HTR-8/SVneo (cell line): ENCODE measurements at regions not wholly inside any gene's neighbourhood (a gene's known extent, or its start where the extent isn't known, plus 50 kb on each side); places are given as distances from the start of the nearest gene placed in this dataset.
"Not testable (repeated sequence)": the region's sequence is repeated elsewhere in the genome, so short reads cannot be mapped to it uniquely, and the experiment has no call there.

Source experiments
- DNase-seq: peaks from one replicate; pipeline ENCODE4 v3.0.0; 2011; ENCODE audit warnings: low spot score, mixed read lengths; ENCODE audit not compliant: insufficient read length
- FAIRE-seq: peaks from 2 replicates; lab custom pipeline; 2011; peaks lifted over from hg19 to GRCh38; lab: Jason Lieb, UNC

GRCh38 chr3:75303741-75304140 lies 360.4 kb upstream of the FRG2C start:
- FAIRE-seq (no peak), DNase-seq (no peak)

- FAIRE-seq: no peak
Measured at GRCh38 chr3:75305901-75306300, 358.2 kb upstream of the FRG2C start.

GRCh38 chr3:75311306-75311705 lies 352.8 kb upstream of the FRG2C start:
- DNase-seq, FAIRE-seq: not testable (repeated sequence)

More at GRCh38 chr3:75305901-75306300, 358.2 kb upstream of the FRG2C start:
- DNase-seq: no peak

- not testable (repeated sequence) for DNase-seq, FAIRE-seq
Measured at GRCh38 chr3:75312469-75312868, 351.7 kb upstream of the FRG2C start.

- FAIRE-seq, DNase-seq: not testable (repeated sequence)
Measured at GRCh38 chr3:75319776-75320175, 344.4 kb upstream of the FRG2C start.

- FAIRE-seq (no peak), DNase-seq (no peak)
Measured at GRCh38 chr3:75320369-75320768, 343.8 kb upstream of the FRG2C start.

GRCh38 chr3:75321060-75321459 lies 343.1 kb upstream of the FRG2C start:
- DNase-seq: no peak
- FAIRE-seq: no peak

- not testable (repeated sequence) for FAIRE-seq
Measured at GRCh38 chr3:75323936-75324335, 340.2 kb upstream of the FRG2C start.

GRCh38 chr3:75325716-75326115 lies 338.4 kb upstream of the FRG2C start:
- no peak for FAIRE-seq
- DNase-seq: no peak

More at GRCh38 chr3:75323936-75324335, 340.2 kb upstream of the FRG2C start:
- DNase-seq: not testable (repeated sequence)

- DNase-seq: no peak
- FAIRE-seq: no peak
Measured at GRCh38 chr3:75327453-75327852, 336.7 kb upstream of the FRG2C start.

- FAIRE-seq (no peak), DNase-seq (no peak)
Measured at GRCh38 chr3:75329476-75330097, 334.5 kb upstream of the FRG2C start.

- FAIRE-seq: not testable (repeated sequence)
Measured at GRCh38 chr3:75330446-75330845, 333.7 kb upstream of the FRG2C start.

GRCh38 chr3:75332090-75332489 lies 332.0 kb upstream of the FRG2C start:
- FAIRE-seq, DNase-seq: not testable (repeated sequence)

More at GRCh38 chr3:75330446-75330845, 333.7 kb upstream of the FRG2C start:
- DNase-seq: not testable (repeated sequence)

- no peak for DNase-seq
- no peak for FAIRE-seq
Measured at GRCh38 chr3:75332794-75333193, 331.3 kb upstream of the FRG2C start.

GRCh38 chr3:75334299-75334698 lies 329.8 kb upstream of the FRG2C start:
- FAIRE-seq (no peak), DNase-seq (no peak)

- no peak for FAIRE-seq
Measured at GRCh38 chr3:75337226-75337900, 326.8 kb upstream of the FRG2C start.

GRCh38 chr3:75338342-75338741 lies 325.8 kb upstream of the FRG2C start:
- FAIRE-seq (no peak), DNase-seq (no peak)

More at GRCh38 chr3:75337226-75337900, 326.8 kb upstream of the FRG2C start:
- no peak for DNase-seq

- DNase-seq: no peak
- FAIRE-seq: no peak
Measured at GRCh38 chr3:75341324-75342067, 322.6 kb upstream of the FRG2C start.

- DNase-seq: no peak
- no peak for FAIRE-seq
Measured at GRCh38 chr3:75342425-75342824, 321.7 kb upstream of the FRG2C start.

GRCh38 chr3:75350536-75350935 lies 313.6 kb upstream of the FRG2C start:
- not testable (repeated sequence) for DNase-seq

More at GRCh38 chr3:75350536-75350935, 313.6 kb upstream of the FRG2C start:
- FAIRE-seq: not testable (repeated sequence)
